Breast epithelium (tissue), 3 donors: ENCODE measurements at regions not wholly inside any gene's neighbourhood (a gene's known extent, or its start where the extent isn't known, plus 50 kb on each side); places are given as distances from the start of the nearest gene placed in this dataset.

Source experiments
- POLR2AphosphoS5 ChIP-seq, 3 donors: sonication (generic); formaldehyde crosslinking; IDR thresholded peaks; one replicate each; pipeline ENCODE4 v1.6.1; 2017; ENCODE audit warnings: antibody characterized with exemption in 3 of 3
- TF ChIP-seq, protein P1 (sequence below), 3 donors: fragments of 450-650 bp; IDR thresholded peaks; one replicate each; pipeline ENCODE4 v1.5.1; 2016 to 2017; ENCODE audit warnings: antibody characterized with exemption in 3 of 3, mild to moderate bottlenecking in 3 of 3, moderate library complexity in 3 of 3

DNA sequence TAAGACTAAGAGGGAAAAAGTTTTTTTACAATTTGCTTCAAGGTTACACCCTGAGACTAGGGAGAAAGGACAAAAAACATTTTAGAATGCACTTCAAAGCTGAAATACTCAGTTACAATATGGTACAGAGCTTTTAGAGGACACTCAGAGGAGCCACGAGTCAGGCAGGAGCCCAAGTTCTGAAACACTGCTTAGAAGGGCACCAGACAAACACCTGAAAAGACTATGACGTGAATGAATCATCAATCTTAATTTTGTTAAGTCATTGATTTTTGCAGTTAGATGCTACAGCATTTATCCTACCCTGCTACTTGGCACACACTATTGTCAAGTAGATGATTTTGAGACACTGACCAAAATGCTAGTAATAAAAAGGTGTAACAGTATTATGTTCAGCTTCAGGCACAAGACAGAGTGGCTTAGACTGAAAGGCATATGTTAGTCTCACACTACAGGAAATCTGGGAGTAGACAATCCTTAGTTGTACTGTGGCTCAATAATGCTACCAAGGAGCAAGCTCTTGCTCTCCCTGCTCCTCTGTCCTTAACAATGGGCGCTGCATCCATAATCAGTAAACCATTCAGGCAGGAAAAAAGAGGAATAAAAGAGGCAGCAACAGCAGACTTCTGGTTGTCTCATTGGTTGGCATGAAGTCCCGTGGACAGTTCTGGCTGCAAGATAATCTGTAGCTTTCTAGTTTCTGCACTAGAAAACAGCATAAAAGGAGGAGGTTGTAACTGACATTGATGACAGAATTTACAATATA is 151.8 kb downstream of the ABCA8 start:
- no peak for TF ChIP-seq POLR2AphosphoS5 (IDR thresholded peaks at IDR 0.05)
- TF ChIP-seq, protein P1, sequence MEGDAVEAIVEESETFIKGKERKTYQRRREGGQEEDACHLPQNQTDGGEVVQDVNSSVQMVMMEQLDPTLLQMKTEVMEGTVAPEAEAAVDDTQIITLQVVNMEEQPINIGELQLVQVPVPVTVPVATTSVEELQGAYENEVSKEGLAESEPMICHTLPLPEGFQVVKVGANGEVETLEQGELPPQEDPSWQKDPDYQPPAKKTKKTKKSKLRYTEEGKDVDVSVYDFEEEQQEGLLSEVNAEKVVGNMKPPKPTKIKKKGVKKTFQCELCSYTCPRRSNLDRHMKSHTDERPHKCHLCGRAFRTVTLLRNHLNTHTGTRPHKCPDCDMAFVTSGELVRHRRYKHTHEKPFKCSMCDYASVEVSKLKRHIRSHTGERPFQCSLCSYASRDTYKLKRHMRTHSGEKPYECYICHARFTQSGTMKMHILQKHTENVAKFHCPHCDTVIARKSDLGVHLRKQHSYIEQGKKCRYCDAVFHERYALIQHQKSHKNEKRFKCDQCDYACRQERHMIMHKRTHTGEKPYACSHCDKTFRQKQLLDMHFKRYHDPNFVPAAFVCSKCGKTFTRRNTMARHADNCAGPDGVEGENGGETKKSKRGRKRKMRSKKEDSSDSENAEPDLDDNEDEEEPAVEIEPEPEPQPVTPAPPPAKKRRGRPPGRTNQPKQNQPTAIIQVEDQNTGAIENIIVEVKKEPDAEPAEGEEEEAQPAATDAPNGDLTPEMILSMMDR (IDR thresholded peaks at IDR 0.05), result no peak
